ENCODE measurements at regions not wholly inside any gene's neighbourhood (a gene's known extent, or its start where the extent isn't known, plus 50 kb on each side); places are given as distances from the start of the nearest gene placed in this dataset.

- 50 to 78% methylated on average over 1 of the region's 1 CpG for WGBS, 2 donors
- Histone ChIP-seq H3K27ac (no peak overlapping the region), H3K4me3 (no peak overlapping the region), H3K36me3 (ENCODE audit: low read depth, missing control alignments) (no peaks in the 10 kb centered on the region), H3K27me3 (no peaks in the 10 kb centered on the region), H3K9me3 (no peaks in the 10 kb centered on the region), H3K4me1 (no peaks in the 10 kb centered on the region)
- TF ChIP-seq POLR2A (IDR thresholded peaks at IDR 0.05): no peak
- TF ChIP-seq CTCF (IDR thresholded peaks at IDR 0.05): no peak
- intact Hi-C loops (cut with DNase I; ENCODE audit: low total_unique reads): no loop called here
- no peak for DNase-seq
Observed at GRCh38 chr2:76450024-76450475, 739.3 kb upstream of the GCFC2 start.

- no peaks in the 10 kb centered on the region for H3K9me3 ChIP-seq
Observed at GRCh38 chr2:76448956-76449355, 738.2 kb upstream of the GCFC2 start.

GRCh38 chr2:76447294-76447693 is 736.6 kb upstream of the GCFC2 start:
- 80 to 86% methylated on average over 3 of the region's 3 CpGs for WGBS, 2 donors
- Histone ChIP-seq H3K36me3 (ENCODE audit: low read depth, missing control alignments) (no peaks in the 10 kb centered on the region), H3K27me3 (no peaks in the 10 kb centered on the region), H3K27ac (no peak overlapping the region), H3K9me3 (no peaks in the 10 kb centered on the region), H3K4me3 (no peak overlapping the region), H3K4me1 (no peaks in the 10 kb centered on the region)
- TF ChIP-seq POLR2A (IDR thresholded peaks at IDR 0.05): no peak
- TF ChIP-seq CTCF (IDR thresholded peaks at IDR 0.05): no peak
- no peak for DNase-seq
- intact Hi-C loops (cut with DNase I; ENCODE audit: low total_unique reads): no loop called here

More at GRCh38 chr2:76448956-76449355, 738.2 kb upstream of the GCFC2 start:
- Histone ChIP-seq H3K4me1 (no peaks in the 10 kb centered on the region), H3K36me3 (ENCODE audit: low read depth, missing control alignments) (no peaks in the 10 kb centered on the region), H3K27me3 (no peaks in the 10 kb centered on the region), H3K4me3 (no peak overlapping the region), H3K27ac (no peak overlapping the region)
- 97 to 100% methylated on average over 1 of the region's 1 CpG for WGBS, 2 donors
- intact Hi-C loops (cut with DNase I; ENCODE audit: low total_unique reads): no loop called here
- TF ChIP-seq POLR2A (IDR thresholded peaks at IDR 0.05) (no peak), CTCF (IDR thresholded peaks at IDR 0.05) (no peak)
- no peak for DNase-seq

- no peak for DNase-seq
- Histone ChIP-seq H3K36me3 (ENCODE audit: low read depth, missing control alignments) (no peaks in the 10 kb centered on the region), H3K27me3 (no peaks in the 10 kb centered on the region), H3K27ac (no peak overlapping the region), H3K9me3 (no peaks in the 10 kb centered on the region), H3K4me1 (no peaks in the 10 kb centered on the region), H3K4me3 (no peak overlapping the region)
- intact Hi-C loops (cut with DNase I; ENCODE audit: low total_unique reads): no loop called here
- TF ChIP-seq CTCF (IDR thresholded peaks at IDR 0.05) (no peak), POLR2A (IDR thresholded peaks at IDR 0.05) (no peak)
Observed at GRCh38 chr2:76446872-76447271, 736.2 kb upstream of the GCFC2 start.

GRCh38 chr2:76445880-76446279 is 735.2 kb upstream of the GCFC2 start:
- intact Hi-C loops (cut with DNase I; ENCODE audit: low total_unique reads): no loop called here
- 79 to 90% methylated on average over 3 of the region's 3 CpGs for WGBS, 2 donors
- TF ChIP-seq POLR2A (IDR thresholded peaks at IDR 0.05): no peak
- no peak for TF ChIP-seq CTCF (IDR thresholded peaks at IDR 0.05)
- no peak for DNase-seq
- Histone ChIP-seq H3K4me1 (no peaks in the 10 kb centered on the region), H3K9me3 (no peaks in the 10 kb centered on the region), H3K36me3 (ENCODE audit: low read depth, missing control alignments) (no peaks in the 10 kb centered on the region), H3K27ac (no peak overlapping the region), H3K4me3 (no peak overlapping the region), H3K27me3 (no peaks in the 10 kb centered on the region)
